ENCODE measurements at regions not wholly inside any gene's neighbourhood (a gene's known extent, or its start where the extent isn't known, plus 50 kb on each side); places are given as distances from the start of the nearest gene placed in this dataset.

- TF ChIP-seq CTCF (IDR thresholded peaks at IDR 0.05; ENCODE audit: extremely low read depth in 1 of 2, insufficient read depth in 1 of 2, low read depth in 1 of 2, low read length in 2 of 2) (no peak), POLR2A (IDR thresholded peaks at IDR 0.05; ENCODE audit: low read depth, low read length) (no peak), FOS (IDR thresholded peaks at IDR 0.05; ENCODE audit: borderline replicate concordance, insufficient read depth, low read length) (no peak), EZH2 (IDR thresholded peaks at IDR 0.05; ENCODE audit: borderline replicate concordance, low read depth, low read length, severe bottlenecking) (no peak)
These were observed 114.1 kb upstream of the RREB1 start for GRCh38 chr6:6993503-6994237.
